ENCODE measurements at regions not wholly inside any gene's neighbourhood (a gene's known extent, or its start where the extent isn't known, plus 50 kb on each side); places are given as distances from the start of the nearest gene placed in this dataset.

DNA sequence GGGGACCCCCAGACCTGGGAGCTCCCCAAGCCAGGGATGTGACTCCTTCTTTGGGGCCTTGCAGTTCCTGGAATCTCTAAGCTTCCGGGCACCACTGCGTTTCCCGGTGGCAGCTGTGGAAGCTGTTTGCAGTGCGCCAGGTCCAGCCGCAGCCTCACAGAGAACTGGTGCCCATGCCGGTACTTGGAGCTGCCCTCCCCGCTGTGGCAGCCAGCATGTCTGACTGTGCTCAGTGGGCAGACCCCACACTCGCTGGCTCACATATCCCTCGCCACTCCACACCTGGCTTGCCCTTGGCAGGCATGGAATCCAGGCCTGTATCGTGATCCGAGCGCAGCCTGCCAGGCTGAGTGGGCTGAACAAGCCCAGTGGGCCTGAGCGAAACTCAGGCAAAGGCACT is 753.2 kb upstream of the PCDH20 start:
- TF ChIP-seq, protein P1, sequence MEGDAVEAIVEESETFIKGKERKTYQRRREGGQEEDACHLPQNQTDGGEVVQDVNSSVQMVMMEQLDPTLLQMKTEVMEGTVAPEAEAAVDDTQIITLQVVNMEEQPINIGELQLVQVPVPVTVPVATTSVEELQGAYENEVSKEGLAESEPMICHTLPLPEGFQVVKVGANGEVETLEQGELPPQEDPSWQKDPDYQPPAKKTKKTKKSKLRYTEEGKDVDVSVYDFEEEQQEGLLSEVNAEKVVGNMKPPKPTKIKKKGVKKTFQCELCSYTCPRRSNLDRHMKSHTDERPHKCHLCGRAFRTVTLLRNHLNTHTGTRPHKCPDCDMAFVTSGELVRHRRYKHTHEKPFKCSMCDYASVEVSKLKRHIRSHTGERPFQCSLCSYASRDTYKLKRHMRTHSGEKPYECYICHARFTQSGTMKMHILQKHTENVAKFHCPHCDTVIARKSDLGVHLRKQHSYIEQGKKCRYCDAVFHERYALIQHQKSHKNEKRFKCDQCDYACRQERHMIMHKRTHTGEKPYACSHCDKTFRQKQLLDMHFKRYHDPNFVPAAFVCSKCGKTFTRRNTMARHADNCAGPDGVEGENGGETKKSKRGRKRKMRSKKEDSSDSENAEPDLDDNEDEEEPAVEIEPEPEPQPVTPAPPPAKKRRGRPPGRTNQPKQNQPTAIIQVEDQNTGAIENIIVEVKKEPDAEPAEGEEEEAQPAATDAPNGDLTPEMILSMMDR (IDR thresholded peaks at IDR 0.05), result no peak
- no peak for TF ChIP-seq POLR2A (IDR thresholded peaks at IDR 0.05)
